22Rv1 (cell line): ENCODE measurements at regions not wholly inside any gene's neighbourhood (a gene's known extent, or its start where the extent isn't known, plus 50 kb on each side); places are given as distances from the start of the nearest gene placed in this dataset.

ENCODE experiments used
- CTCF ChIP-seq: fragments of 450-650 bp; IDR thresholded peaks from 2 replicates; pipeline ENCODE4 v1.5.1; 2017; ENCODE audit warnings: mild to moderate bottlenecking
- ZFX ChIP-seq: fragments of 450-650 bp; IDR thresholded peaks from 2 replicates; pipeline ENCODE4 v1.6.1; 2017; ENCODE audit warnings: antibody characterized with exemption, borderline replicate concordance

- no peak for TF ChIP-seq CTCF
- TF ChIP-seq ZFX: no peak
These were observed 164.5 kb downstream of the MIAT start for GRCh38 chr22:26821854-26822253.
